ENCODE measurements at regions not wholly inside any gene's neighbourhood (a gene's known extent, or its start where the extent isn't known, plus 50 kb on each side); places are given as distances from the start of the nearest gene placed in this dataset.

- Mint-ChIP-seq H3K27me3 (ENCODE audit: low read depth, poor library complexity) (peaks cover 3% of the 10 kb centered on the region), H3K36me3 (ENCODE audit: low read depth) (no peaks in the 10 kb centered on the region), H3K4me3 (no peak overlapping the region), H3K9me3 (no peaks in the 10 kb centered on the region), H3K27ac (no peak overlapping the region), H3K4me1 (no peaks in the 10 kb centered on the region)
- no peak for DNase-seq
- TF ChIP-seq CTCF (IDR thresholded peaks at IDR 0.05) = no peak
These were observed 237.6 kb upstream of the STAC start for GRCh38 chr3:36142746-36143145.

DNA sequence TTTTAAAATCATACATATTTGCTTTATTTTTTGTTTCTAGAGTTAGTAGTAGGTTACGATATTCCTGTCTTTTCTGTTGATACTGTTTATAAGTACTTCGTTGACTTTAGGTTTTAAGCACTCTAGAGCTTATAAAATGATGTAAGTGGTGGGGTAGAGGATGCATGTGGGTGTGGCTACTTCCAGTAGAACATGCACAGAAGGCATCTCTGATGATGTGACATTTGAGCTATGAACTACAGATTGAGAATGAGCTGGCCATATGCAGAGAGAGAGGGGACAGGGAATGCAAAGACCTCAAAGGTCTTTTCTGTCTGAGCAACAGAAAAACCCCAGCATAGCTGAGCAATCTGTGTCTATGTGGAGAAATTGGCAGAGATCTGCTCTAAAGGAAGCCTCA is 233.9 kb upstream of the STAC start:
- TF ChIP-seq CTCF (IDR thresholded peaks at IDR 0.05) = no peak
- no peaks in the 10 kb centered on the region for H3K36me3 Mint-ChIP-seq (ENCODE audit: low read depth)
- no peak overlapping the region for H3K27ac Mint-ChIP-seq
- DNase-seq = no peak
- no peaks in the 10 kb centered on the region for H3K27me3 Mint-ChIP-seq (ENCODE audit: low read depth, poor library complexity)
- no peaks in the 10 kb centered on the region for H3K4me1 Mint-ChIP-seq
- no peak overlapping the region for H3K4me3 Mint-ChIP-seq
- no peaks in the 10 kb centered on the region for H3K9me3 Mint-ChIP-seq

- peak overlapping the region; percentile 77 for H3K27ac Mint-ChIP-seq
- H3K27me3 Mint-ChIP-seq (ENCODE audit: low read depth, poor library complexity) = no peaks in the 10 kb centered on the region
- no peaks in the 10 kb centered on the region for H3K4me1 Mint-ChIP-seq
- no peak for TF ChIP-seq CTCF (IDR thresholded peaks at IDR 0.05)
- no peak overlapping the region for H3K4me3 Mint-ChIP-seq
- DNase-seq = no peak
- H3K36me3 Mint-ChIP-seq (ENCODE audit: low read depth) = no peaks in the 10 kb centered on the region
- no peaks in the 10 kb centered on the region for H3K9me3 Mint-ChIP-seq
These were observed 232.3 kb upstream of the STAC start for GRCh38 chr3:36147934-36148558.

GRCh38 chr3:36149447-36149865 is 230.8 kb upstream of the STAC start:
- no peaks in the 10 kb centered on the region for H3K9me3 Mint-ChIP-seq
- no peaks in the 10 kb centered on the region for H3K36me3 Mint-ChIP-seq (ENCODE audit: low read depth)
- no peaks in the 10 kb centered on the region for H3K4me1 Mint-ChIP-seq
- H3K27ac Mint-ChIP-seq = no peak overlapping the region
- no peak for DNase-seq
- TF ChIP-seq CTCF (IDR thresholded peaks at IDR 0.05) = no peak
- no peak overlapping the region for H3K4me3 Mint-ChIP-seq
- H3K27me3 Mint-ChIP-seq (ENCODE audit: low read depth, poor library complexity) = no peaks in the 10 kb centered on the region

- no peak for TF ChIP-seq CTCF (IDR thresholded peaks at IDR 0.05)
- H3K36me3 Mint-ChIP-seq (ENCODE audit: low read depth) = no peaks in the 10 kb centered on the region
- no peak for DNase-seq
- H3K9me3 Mint-ChIP-seq = no peaks in the 10 kb centered on the region
- no peak overlapping the region for H3K27ac Mint-ChIP-seq
- H3K27me3 Mint-ChIP-seq (ENCODE audit: low read depth, poor library complexity) = peaks cover 3% of the 10 kb centered on the region
- no peak overlapping the region for H3K4me3 Mint-ChIP-seq
- no peaks in the 10 kb centered on the region for H3K4me1 Mint-ChIP-seq
These were observed 224.8 kb upstream of the STAC start for GRCh38 chr3:36155515-36155914.

DNA sequence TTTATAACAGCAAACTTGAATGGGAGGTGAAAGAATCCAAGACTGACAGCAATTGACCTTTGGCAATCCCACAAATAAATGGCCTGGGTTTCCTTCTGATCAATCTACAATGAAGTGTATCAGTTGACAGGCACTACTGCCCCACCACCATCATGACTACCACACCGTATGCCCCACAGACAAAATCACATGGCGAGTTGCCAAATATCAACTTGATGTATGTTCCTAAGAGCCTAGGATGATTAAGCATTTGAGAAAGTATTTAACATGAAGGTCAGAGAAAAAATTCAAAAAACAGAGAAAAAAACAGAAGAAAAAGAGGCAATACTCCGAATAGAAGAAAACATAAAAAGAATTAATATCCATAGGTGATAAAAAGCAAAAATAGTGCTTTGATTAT is 215.9 kb upstream of the STAC start:
- no peak for TF ChIP-seq CTCF (IDR thresholded peaks at IDR 0.05)
- DNase-seq = no peak
- Mint-ChIP-seq H3K27me3 (ENCODE audit: low read depth, poor library complexity) (peaks cover 3% of the 10 kb centered on the region), H3K9me3 (no peaks in the 10 kb centered on the region), H3K4me1 (no peaks in the 10 kb centered on the region), H3K36me3 (ENCODE audit: low read depth) (no peaks in the 10 kb centered on the region), H3K27ac (no peak overlapping the region), H3K4me3 (no peak overlapping the region)
